GM18511 (cell line): ENCODE measurements at regions not wholly inside any gene's neighbourhood (a gene's known extent, or its start where the extent isn't known, plus 50 kb on each side); places are given as distances from the start of the nearest gene placed in this dataset.
"Not testable (repeated sequence)": the region's sequence is repeated elsewhere in the genome, so short reads cannot be mapped to it uniquely, and the experiment has no call there.

Experiments used
- ATAC-seq: cut with Tn5 transposase; IDR thresholded peaks from one replicate; pipeline ENCODE4 v1.9.1; 2021; ENCODE audit warnings: mild to moderate bottlenecking, moderate library complexity; ENCODE audit not compliant: unreplicated experiment

DNA sequence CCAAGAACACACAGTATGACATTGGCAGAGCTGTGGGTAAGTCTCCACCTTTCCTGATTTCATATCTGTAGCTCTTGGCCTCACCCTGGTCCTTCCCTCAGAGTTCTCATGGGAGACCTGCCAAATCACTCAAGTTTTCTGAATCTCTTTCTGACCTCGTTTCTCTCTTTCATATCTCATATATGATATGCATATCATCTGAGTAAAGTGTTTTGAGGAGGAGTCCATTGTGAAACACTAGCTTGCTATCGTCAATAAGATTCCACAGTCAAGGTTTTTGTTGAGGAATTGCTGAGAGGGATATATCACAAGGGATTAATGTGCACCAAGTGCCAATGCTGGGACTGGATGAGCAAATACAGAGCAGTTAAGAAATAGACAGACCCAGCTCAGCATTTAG lies 739.2 kb downstream of the BRINP1 start:
- no peak for ATAC-seq

DNA sequence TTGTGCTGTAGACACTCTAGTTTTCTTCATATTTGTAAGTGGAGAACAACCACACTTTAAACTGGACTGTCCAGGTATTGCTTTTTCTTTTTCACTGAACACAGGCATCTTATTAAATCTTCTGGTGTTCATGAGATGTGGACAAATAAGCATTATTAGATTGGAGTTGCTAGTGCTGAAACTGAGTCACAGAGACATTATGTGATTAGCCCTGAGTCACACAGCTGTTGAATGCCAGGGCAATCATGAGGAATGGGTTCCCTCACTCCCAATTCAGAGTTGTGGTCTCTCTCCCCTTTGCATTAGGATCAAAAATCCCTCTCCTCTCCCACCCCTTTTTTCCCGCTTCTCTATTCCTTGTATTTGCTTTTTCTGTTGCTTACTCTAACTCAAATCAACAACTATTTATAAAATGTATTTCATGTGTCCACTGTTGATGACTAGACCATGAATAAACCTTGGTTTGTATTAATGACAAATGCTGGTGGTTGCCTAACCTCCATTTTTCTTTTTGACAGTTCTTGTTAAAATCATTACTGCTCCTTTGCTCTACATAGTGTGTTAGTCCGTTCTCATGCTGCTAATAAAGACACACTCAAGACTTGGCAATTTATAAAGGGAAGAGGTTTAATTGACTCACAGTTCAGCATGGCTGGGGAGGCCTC lies 738.2 kb downstream of the BRINP1 start:
- ATAC-seq = no peak

DNA sequence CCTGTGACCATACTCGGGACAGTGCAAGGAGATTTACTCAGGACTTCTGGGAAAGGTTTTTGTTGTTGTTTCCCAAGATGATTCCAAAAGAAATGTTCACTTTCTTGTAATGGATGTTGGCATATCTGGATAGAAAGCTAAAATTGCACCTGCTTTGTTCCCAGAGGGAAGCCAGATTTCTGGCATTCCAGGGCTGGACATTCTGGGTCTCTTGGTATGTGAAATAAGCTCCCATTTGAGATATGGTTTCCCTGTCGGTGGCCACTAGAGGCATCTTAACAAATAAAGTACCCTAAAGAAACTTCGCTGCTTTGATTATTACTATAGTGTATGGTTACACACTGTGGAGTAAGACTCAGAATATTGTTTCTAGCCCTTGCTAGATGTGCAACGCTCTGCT lies 737.3 kb downstream of the BRINP1 start:
- no peak for ATAC-seq

DNA sequence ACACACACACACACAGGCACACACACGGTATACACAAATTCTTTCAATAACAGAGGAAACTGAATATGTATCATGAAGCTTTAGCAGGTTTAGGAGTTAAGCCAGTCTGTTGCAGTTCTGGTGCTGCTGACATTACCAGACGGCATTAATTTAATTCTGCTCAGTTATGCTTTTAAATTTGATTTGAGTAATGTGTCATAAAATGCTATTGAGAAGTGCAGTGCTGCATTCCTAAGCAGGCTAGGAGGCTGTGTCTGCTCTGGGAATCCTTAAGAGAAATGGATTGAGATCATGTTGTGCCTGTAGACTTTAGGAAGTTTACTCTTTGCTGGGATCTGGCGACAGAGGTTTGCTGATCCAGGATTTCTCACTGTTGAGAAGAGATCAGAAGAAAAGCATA lies 733.8 kb downstream of the BRINP1 start:
- ATAC-seq = no peak

DNA sequence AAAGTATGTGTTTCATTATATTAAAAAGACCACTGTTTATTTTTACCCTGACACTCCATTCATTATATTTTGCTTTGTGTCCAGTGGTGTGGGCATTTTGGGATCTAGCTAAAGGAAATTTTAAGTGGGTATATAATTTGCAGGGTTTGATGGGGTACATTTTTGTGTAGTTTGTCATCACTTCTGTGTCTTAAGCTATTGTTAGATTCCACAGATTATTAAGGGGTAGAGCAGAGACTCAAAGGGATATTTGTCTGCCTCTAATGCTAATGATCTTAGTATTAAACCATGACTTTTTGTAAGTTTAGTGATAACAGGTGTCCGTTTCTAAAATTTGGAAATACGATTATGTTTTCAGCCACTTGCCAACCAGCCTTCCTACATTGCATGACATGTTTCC lies 731.6 kb downstream of the BRINP1 start:
- ATAC-seq = no peak

DNA sequence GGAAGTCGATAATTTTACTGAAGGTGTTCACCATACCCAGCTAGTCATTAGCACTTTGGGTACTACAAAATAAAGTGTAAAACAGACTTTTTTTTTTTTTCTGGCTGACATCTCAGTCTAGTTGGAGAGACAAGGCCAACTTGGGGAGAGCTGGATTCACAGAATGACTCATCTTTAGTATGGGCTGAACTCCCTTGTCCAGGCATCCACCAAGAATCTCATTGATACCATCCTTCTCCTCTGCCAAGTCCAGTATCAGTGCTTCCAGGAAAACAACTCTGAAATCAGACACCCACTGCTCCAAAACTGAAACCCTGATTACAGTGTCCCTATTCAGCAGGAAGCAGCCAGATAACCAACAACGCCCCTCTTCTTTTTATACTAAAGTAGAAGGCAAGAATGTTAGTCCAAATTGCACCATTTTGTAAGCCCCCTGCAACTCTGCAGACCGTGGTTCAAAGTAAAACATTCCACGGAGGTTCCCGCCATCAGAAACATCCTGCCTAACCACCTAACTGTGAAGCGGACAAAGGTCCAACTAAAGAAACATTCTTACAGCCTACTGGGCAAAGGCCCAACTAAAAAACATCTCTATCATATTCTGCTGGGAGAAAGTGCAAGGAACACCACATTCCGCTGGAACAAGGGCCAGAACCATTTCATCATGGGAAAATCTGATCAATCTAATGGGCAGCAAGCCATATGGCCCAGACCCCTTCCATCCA lies 728.2 kb downstream of the BRINP1 start:
- no peak for ATAC-seq

DNA sequence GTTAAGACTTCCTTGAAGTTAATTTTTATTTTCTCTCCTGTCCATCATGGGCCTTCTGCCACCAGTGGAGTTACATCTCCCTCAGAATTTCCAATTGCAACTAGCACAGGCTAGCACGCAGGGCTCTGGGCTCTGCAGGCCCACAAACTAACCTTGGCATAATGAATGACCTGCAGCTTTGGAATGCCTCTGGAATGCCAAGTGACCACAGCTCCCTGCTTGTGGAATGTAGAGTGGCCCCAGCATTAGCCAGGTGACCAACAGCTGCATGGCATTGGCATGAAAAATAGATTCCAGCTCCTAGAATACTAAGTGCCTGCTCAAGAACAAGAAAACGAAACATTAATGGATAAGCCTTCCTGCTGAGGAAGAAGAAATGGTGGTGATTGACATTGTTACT lies 726.1 kb downstream of the BRINP1 start:
- ATAC-seq = no peak

DNA sequence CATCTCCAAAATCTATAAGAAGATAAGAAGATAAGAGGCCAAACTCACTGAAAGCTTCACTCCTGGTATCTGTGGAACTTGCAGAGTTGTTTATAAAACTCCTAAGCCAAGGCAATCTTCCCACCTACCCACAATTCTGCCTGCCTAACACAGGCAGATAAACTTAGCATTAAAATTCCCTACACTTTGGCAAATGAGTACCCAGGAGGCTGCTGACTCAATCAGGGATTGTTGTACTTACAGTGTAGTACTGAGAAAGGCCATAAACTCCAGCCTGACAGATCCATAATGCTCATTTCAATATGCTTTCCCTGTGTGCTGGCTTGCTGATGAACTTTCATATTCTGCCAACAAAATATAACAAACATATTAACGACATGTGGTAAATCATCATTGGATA lies 725.2 kb downstream of the BRINP1 start:
- no peak for ATAC-seq

DNA sequence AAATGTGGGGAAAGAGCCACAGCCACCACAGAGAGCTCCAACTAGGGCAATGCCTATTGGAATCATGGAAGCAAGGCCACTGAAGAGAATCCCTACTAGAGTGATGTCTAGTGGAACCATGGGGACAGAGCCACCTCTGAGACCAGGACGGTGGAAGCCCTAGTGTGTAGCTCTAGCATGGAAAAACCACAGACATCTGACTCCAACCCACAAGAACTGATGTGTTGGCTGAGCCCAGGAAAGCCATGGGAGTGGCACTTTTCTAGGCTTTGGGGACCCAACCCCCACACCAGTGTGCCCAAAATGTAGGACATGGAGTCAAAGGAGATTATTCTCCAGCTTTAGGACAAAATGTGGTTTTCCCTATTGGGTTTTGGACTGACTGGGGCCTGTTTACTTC lies 721.9 kb downstream of the BRINP1 start:
- ATAC-seq = no peak

DNA sequence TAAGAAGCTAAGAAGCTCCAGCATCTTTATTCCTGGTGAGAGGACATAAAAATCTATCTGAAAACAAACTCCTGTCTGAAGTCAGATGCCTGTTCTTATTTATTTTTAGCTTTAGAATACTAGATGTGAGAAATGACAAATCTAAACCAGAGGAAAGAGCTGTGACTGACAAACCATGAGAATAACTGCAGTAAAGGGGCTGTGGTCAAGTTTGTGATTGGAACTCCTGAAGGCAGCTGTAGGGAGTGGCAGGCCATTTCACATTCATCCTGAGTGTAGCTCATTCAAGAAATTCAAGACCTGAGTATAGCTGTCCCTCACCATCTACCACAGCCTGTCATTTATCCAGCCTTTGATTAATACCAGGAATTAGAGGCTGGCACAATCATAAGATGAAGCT lies 718.8 kb downstream of the BRINP1 start:
- no peak for ATAC-seq

DNA sequence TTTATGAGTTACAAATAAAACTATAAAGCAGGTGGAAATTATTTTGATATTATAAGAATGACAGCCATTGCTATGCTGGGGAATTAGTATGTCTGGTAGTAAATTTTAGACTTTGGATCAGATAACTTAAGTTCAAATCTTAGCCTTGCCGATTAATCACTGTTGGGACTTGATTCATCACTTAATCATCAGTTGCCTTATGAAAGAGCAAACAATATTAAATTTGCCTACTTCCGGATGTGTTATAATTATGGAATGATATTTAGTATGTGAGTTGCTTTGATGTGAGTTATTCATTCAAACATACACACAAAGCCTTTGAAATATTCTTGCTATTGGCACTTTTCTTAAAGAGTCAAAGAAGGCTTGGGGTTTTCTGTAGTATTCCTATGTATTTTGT lies 717.7 kb downstream of the BRINP1 start:
- ATAC-seq = no peak

DNA sequence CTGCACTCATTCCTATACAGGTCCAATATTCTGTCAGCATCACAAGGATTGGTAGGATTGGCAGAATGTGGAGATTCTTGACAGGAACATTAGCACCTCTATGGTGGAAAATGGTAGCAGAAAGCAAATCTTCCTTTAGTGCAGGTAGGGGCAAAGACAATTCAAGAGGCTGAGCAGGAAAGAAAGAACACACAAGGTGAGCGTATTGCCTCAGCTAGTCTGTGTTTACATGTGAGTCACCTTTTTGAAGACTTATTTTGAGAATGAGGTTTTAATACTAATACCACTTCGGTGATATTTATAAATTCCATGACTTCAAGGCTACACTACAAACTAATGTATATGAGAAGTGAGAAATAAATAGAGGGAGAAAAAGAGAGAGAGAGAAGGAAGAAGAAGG lies 717.0 kb downstream of the BRINP1 start:
- ATAC-seq = no peak

DNA sequence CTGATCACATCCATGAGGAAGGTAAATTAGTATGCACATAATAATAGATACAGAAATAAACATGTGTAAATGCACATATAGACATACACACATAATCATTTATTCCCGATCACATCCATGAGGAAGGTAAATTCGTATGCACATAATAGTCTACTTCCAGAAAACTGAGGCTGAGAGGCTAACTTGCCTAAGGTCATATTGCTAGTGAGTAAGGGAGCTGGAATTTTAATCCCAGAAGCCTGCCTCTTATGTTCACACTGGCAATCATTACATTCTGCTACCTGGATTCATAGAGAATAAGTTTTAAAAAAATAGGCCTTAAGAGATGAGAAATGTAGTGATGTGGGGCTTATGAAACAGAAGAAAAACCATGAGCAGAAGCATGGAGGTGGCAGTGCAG lies 716.3 kb downstream of the BRINP1 start:
- ATAC-seq = no peak

DNA sequence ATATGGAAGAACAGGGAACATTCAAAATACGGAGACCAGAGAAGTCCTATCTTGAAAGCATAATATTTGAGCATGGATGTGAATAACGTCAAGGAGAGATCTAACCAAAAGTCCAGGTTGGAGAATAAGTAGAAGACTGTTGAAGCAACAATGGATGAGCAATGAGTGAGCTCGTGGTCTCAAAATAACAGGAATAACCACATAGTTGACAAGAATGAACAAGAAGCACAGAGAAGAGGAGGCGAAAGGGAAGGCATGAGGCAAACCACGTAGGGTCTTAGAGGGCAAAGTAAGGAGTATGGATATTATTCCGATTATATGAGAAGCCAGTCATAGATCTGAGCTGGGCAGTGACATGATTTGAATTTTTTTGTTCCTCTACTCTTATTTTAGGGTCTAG lies 710.2 kb downstream of the BRINP1 start:
- ATAC-seq = no peak

DNA sequence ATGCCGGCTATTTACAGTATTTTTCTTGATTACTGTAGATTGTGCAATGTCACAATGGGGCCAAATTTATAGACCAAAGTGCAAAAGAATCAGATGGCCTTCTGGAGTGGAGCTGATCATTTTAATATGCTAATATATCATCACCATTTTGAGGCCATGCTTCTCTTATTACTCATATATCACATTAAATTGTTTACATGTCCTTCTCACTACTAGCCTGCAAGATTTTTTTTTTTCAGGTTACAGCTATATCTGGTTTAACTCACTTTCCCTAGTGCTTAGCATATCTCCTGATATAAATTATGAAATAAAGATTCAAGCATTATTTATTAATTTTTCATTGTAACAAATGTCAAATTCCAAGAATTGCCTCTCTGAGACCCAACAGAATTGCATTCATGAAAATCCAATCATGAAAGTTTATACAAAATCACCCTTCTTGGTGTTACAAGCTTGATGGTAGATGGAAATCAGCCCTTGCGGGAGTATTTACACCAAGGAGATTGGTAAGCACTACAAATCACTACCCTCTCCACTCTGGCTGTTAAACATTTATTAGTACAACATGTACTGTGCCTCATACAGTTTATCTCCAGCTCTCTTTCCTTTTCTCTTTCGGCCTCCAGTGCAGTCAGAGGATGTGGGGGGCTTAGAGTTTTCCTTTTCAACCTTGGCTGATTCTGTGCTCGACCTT lies 703.9 kb downstream of the BRINP1 start:
- ATAC-seq = no peak

DNA sequence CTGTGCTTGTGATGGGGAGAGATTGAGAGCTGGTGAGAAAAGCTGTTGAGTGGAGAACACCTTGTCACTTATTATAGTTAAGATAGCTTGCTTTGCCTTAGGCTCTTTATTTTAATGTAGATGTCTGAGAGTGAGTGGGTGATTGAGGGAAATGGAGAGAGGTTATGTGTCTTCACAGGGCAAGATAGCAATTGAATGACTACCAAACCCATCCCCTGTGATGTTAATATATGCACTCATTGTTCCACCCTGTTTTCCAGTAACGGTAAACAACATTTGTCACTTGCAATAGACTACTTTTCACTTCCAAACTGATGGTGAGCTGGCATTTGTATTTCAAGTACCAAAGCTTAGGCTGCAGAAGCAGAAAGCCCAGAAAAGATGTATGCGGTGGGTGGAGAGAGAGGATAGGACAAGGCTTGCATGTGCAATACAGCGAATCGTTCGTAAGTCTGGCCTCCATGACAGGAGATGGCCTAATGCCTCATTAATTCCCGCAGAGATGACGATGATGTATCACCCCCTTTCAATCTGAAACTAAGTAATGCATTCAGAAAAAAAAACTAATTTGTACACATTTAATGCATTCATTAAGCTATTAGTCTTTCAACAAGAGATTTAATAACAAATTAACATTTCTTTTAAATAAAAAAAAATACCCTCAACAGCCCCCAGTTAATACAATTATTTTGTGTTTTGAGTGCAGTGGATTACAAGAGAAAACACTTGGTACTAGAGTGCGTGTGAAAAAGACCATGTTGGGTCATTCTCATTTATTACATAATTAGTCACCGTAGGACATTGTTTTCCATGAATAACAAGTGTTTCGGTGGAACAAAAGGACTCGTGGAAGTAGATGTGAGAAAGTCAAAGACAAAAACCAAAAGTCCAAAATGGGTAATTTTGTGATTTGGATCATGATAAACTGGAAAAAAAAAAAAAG lies 699.0 kb downstream of the BRINP1 start:
- ATAC-seq = no peak

DNA sequence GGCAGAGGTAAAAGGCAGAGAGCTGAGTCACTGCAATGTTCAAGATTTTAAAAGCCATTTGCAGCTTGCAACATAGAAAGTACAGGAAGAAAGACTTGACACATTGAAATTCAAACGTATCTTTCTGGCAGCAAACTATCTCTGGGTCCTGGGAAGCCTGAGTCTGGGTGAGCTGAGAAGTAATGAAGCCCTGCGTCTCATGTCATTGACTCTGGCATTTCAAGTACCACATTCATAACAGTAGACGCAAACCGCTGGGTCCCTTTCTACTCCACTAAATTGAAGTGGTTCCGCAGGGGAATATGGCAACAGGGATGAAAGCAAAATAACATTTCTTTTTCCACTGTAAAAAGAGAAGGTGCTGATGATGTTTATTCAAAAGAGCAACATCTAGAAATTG lies 694.3 kb downstream of the BRINP1 start:
- ATAC-seq = no peak

DNA sequence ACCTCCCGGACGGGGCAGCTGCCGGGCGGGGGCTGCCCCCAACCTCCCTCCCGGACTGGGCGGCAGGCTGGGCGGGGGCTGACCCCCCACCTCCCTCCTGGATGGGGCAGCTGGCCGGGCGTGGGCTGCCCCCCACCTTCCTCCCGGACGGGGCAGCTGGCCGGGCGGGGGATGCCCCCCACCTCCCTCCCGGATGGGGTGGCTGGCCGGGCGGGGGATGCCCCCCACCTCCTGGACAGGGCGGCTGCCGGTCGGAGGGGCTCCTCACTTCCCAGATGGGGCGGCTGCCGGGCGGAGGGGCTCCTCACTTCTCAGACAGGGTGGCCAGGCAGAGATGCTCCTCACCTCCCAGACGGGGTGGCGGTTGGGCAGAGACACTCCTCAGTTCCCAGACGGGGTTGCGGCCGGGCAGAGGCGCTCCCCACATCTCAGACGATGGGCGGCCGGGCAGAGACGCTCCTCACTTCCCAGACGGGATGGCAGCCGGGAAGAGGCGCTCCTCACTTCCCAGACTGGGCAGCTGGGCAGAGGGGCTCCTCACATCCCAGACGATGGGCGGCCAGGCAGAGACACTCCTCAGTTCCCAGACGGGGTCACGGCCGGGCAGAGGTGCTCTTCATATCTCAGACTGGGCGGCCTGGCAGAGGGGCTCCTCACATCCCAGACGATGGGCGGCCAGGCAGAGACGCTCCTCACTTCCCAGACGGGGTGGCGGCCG lies 691.1 kb downstream of the BRINP1 start:
- ATAC-seq = not testable (repeated sequence)

DNA sequence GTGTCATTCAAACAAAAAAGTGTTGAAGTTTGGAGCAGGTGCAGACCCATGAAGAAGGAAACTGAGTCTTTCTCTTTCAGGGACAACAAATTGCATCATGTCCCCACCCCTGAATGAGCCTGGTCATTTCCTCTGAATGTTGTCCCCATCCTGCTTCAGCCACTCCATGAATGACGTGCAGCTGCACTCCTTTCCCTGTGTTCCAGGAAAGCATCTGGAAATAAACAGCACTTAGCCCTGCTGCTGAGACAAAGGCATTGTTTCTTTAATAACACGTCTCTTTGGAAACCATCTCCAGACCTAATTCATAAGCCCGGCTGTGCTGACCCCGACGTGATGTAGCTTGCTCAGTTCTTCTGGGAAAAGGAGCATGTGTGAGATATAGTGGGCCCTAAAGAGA lies 682.3 kb downstream of the BRINP1 start:
- no peak for ATAC-seq

DNA sequence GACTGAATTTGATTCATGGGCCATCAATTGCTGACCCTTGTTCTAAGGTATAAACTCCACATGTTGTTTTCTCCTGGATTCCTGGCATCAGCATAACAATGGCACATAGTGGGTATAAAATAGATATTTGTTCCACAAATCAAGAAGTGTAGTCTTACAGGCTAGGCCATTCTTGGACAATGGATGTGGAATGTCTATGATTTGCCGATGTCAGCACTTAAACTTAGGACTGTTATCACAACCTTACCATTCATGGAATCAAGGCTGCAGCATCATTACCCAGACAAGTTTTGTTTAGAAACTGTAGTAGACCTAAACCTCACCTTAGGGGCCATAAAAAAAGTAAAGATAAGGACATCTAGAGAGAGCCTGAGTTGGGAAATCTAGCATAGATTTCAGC lies 680.0 kb downstream of the BRINP1 start:
- no peak for ATAC-seq

DNA sequence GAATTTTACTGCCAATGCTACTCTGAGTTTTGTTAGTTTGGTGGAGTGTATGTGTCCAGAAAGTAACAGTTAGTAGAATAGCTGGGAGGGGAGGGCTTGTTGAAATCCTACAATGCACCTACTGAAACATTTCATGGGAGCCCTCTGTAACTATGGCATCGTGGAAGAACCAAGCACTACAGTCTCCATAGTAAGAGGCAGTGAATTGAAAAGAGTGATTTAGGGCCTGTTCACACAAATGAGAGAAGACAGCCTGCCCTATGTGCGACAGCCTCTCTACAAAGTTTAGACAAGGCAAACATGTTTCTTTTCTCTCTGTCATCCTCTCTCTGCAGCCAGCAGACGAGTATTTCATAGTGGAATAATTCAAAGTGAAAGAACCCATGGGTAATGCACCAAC lies 676.6 kb downstream of the BRINP1 start:
- ATAC-seq = no peak
